UCSD-AML1 (cell line): ENCODE measurements at regions not wholly inside any gene's neighbourhood (a gene's known extent, or its start where the extent isn't known, plus 50 kb on each side); places are given as distances from the start of the nearest gene placed in this dataset.
"Not testable (repeated sequence)": the region's sequence is repeated elsewhere in the genome, so short reads cannot be mapped to it uniquely, and the experiment has no call there.

Experiments
- DNase-seq: peaks from one replicate; lab custom pipeline; 2025; ENCODE audit not compliant: unreplicated experiment; lab: John Stamatoyannopoulos, UW

DNA sequence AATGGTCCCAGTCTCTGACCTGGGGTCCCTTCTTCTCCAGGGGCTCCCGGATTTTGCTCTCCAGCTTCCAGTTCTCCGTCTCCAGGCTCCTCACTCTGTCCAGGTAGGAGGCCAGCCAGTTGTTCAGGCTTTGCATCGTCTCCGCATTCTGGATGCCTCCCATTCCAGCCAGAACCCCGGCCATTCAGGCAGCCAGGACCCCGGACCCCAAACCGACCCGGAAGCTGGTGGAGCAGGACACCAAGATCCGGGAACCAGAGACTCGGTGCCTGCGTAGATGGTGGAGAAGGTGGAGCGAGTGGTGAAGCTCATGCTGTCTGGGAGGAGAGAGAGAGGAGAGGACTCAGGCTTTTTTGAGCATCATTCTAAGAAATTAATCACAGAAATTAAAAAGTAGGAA, 572.4 kb upstream of the NCAM2 start:
- no peak for DNase-seq

DNA sequence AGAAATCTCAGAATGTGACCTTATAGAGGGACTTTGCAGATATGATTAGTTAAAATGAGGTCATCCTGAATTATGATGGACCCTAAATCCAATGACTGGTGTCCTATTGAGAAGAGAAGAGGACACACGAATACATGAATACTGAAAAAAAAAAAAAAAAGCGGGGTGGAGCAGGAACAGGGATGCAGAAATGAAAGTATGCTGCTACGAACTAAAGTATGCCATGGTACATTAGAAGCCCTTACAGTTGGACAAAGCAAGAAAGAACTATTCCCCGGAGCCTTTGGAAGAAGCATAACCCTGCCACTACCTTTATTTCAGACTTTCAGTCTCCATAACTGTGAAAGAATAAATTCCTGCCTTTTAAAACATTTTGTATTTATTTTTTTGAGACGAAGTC, 557.9 kb upstream of the NCAM2 start:
- DNase-seq, result no peak

DNA sequence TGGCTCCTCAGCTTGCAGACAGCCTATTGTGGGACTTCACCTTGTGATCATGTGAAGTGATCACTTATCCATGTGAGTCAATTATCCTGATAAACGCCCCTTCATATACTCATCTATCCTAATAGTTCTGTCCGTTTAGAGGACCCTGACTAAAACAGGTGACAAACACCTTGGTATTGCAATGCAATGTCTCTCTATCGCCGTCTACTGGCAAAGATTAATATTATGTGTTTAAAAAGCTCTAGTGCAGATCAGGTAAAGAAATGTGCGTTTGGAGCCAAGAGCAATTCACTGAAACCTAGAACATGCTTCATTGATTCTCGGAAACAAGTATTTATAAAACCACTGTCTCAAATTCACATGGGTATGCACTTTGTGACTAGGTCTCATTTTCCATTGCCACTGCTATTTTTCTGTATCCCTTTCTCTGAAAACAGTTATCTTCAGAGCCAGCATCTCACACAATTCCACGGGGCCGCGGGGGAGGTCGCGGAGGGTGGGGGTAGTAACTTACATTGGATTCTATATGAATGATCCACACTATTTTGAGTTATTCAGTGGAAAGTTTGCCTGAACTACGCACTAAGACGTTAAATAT, 554.6 kb upstream of the NCAM2 start:
- no peak for DNase-seq

DNA sequence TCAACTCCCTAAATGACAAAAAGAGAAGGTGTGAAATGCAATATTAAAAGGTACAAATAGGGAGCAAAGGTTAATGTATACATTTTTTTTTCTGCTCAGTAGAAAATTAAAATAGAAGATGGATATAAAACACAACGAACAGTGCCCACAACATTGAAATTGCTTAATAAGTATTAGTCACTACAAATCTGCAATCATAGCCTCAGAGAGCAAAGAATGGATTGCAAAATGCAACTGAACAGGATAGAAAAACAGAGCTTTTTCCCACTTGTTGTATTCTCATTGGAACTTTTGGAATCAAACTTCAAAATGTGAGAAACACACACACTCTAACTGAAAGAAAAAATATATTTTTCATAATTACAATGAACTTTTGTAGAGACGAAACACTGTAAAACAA, 552.2 kb upstream of the NCAM2 start:
- no peak for DNase-seq

DNA sequence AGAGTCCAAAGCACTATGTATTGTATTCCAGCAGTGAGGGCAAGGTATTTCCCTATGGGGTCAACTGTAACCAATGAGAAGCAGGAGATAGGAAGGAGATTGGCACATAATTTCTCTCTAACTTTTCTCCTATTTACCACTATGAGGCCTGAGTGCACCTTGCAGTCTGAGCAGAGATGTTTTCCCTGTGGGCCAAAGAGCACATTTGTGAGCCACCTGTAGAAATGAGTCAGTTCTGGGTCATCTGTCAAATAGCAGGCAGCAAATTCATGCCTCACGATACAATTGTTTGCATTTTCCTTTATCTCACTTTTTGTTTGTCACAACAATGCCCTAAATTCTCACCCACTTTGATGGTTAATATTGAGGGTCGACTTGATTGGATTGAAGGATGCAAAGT, 547.2 kb upstream of the NCAM2 start:
- DNase-seq, result no peak

DNA sequence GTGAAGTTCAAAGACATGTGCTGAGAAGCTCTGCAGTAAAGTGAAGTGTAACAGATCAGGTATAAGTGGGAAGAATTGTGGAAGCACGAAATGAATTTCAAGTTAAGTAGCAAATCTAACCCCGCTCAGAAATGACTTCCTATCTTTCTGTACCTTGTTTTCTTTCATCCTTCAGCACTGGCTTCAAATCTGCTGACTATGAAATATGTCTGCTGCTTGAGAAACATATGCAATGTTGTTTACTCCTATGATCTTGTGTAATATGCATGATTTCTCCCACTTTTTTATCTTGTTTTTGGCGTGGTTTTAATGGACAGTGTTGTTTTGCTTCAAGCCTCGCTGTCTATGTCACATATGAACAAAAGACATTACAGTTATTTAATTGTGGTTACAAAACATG, 545.3 kb upstream of the NCAM2 start:
- no peak for DNase-seq

DNA sequence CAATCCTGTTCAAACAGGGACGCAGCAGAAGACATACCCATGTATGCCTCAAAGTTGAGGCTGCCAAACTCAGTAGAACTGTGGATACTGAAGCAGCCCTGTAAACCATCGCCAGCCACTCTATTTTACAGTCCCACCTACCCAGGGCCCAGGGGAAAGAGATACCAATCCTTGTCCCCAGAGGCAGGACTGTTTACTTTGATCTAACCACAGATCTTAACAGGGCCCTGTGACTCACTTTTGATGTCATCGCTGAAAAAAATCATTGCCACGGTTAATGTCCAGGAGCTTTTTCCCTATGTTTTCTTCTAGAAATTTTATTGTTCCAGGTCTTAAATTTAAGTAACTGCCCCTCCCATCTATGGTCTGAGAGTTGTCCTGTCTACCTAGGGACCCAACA, 538.4 kb upstream of the NCAM2 start:
- no peak for DNase-seq

DNA sequence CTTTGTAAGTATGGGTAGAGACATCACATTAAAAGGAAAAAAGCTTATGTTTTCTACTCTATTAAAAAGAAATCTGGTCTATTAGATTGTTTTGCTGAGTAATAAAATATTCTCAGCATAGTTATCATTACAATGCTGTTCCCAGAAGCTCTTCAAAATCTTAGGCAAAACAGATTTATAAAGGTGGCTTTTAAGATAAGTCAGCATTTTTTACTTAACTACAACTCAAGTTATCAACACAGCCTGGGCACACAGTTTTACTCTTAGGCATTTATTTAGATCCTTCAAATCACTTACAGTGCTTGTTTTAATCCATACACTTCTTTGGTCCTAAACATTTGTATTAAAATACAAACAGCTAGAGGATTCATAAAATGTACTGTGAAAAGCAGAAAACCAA, 534.8 kb upstream of the NCAM2 start:
- no peak for DNase-seq

DNA sequence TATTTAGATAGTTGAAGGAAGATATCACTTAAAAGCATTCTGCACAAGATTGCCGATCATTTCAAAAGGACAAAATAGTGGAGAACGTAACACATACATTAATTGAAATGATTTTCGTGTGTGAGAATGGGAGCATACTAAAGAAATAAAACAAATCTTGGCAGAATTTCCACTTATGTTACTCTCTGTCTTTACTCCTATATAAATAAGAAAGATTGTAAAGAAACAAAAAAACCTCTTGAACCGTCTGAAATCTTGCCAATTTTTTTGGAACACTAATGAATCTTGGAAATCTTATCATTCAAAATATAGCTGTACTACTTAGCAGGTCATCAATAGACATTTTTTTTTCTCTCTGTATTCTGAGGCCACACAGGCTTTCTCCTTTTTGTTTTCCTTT, 528.8 kb upstream of the NCAM2 start:
- no peak for DNase-seq

DNA sequence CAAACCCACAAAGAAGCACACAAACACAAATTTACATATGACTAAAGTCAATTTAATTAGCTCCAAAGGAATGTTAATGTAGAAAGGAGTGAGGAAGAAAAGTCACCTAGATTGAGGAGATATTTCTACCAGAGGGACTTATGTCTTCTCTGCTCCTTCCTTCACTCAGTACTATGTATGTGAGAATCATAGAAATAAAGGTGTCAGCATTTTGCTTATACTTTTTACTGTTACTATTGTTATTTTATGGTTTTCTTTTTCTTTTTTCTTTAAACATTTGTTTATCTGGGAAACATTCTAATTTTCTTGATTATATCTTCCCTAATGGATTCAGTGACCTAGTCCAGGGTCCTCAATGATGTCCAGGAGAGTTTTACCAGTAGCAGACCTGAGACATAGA, 511.9 kb upstream of the NCAM2 start:
- DNase-seq, result no peak

DNA sequence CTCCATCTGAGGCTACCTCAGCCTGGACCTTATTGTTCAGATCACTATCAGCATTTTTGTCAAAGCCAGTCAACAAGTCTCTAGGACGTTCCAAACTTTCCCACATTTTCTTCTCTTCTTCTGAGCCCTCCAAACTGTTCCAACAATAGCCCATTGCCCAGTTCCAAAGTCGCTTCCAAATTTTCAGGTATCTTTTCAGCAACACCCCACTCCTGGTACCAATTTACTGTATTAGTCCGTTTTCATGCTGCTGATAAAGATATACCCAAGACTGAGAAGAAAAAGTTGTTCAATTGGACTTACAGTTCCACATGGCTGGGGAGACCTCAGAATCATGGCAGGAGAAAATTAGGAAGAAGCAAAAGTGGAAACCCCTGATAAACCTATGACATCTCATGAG, 495.3 kb upstream of the NCAM2 start:
- DNase-seq, result not testable (repeated sequence)

DNA sequence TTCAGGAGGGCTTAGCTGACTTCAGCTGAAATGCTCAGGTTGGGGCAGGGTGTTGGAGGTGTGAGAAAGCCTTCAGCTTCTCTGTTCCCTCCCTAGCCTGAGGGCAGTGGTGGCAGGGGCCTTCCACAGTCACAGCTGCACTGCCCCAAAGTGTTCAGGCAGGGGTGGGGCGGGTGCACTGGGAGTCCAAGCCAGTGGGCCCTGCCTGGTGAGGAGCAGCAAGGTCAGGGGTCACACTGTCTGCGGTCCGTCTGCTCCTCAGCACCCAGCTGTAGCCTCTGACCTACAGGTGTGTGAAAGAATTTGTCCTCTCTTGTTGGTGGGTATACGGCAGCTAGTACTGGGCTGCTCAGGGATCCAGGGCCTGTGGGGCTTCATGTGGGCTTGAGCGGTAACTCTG, 490.4 kb upstream of the NCAM2 start:
- no peak for DNase-seq

DNA sequence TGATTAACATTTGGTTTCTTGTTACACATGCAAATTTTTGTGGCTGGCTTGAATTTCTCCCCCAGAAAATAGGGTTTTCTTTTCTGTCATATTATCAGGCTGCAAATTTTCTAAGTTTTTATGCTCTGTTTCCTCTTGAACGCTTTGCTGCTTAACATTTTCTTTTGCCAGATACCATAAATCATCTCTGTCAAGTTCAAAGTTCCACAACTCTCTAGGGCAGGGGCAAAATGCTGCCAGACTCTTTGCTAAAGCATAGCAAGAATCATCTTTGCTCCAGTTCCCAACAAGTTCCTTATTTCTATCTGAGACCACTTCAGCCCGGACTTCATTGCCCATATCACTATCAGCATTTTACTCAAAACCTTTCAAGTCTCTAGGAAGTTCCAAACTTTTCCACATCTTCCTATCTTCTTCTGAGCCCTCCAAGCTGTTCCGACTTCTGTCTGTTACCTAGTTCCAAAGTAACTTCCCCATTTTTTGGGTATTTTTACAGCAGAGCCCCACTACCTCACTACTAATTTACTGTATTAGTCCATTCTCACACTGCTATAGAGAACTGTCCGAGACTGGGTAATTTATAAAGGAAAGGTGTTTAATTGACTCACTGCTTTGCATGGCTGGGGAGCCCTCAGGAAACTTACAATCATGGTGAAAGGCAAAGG, 486.9 kb upstream of the NCAM2 start:
- no peak for DNase-seq

DNA sequence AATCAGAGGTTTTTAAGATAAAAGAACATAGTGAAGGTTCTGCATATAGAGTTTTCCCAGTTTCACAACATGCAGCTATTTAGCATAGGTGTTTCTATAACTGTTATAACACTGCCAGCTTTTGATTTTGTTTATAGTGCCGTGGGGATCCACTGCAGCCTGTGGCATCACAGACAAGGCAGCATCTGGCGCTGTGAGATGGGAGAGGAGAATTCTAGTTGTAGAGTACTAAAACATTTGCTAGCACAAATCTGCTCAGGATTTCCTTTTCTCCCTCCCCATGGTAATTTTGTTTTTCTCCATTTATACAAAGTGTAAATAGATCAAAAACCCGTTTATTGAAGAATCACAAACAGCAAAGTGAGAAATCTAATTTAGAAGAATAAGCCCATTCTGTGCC, 482.8 kb upstream of the NCAM2 start:
- no peak for DNase-seq

DNA sequence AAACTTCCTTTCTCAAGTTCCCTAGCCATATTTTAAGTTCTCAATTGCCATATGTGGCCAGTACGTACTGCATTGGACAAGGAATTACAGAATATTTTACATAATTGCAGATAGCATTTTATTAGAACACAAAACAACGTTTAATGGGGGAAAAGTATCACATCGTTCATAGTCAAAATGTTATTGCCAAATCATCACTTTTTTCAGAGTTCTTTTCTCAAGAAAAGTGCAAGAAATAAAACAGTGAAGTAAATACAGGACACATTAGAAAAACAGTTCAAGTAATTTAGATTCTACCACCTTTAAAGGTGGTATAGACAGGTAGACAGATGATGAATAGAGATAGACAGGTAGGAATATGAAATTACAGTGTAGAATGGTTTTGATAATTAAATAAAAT, 479.1 kb upstream of the NCAM2 start:
- no peak for DNase-seq

DNA sequence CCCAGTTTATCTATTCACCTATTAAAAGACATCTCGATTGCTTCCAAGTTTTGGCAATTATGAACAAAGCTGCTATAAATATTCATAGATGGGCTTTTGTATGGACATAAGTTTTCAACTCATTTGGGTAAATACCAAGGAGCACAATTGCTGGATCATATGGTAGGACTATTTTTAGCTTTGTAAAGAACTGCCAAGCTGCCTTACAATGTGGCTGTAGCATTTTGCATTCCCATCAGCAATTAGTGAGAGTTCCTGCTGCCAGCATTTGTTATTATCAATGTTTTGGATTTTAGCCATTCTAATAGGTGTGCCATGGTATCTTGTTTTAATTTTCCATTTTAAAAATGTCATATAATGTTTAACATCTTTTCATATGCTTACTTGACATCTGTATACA, 475.6 kb upstream of the NCAM2 start:
- no peak for DNase-seq

DNA sequence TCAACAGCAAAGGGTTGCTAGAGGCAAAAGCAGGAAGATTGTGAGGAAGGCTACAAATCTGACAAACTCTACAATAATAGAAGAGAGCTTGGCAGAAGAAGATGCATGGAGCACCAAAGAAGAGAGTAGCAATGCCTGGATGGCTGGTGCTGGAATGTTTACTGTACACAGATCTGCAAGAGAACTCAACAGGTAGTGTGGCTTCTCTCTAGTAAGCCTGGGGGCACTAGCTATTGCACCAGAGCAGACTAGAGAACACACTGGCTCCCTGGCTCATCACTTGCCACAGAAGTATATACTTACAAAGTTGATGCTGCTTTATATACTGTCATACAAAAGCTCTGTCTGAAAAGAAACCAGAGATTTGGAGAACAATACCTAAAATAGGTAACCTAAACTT, 475.0 kb upstream of the NCAM2 start:
- no peak for DNase-seq

DNA sequence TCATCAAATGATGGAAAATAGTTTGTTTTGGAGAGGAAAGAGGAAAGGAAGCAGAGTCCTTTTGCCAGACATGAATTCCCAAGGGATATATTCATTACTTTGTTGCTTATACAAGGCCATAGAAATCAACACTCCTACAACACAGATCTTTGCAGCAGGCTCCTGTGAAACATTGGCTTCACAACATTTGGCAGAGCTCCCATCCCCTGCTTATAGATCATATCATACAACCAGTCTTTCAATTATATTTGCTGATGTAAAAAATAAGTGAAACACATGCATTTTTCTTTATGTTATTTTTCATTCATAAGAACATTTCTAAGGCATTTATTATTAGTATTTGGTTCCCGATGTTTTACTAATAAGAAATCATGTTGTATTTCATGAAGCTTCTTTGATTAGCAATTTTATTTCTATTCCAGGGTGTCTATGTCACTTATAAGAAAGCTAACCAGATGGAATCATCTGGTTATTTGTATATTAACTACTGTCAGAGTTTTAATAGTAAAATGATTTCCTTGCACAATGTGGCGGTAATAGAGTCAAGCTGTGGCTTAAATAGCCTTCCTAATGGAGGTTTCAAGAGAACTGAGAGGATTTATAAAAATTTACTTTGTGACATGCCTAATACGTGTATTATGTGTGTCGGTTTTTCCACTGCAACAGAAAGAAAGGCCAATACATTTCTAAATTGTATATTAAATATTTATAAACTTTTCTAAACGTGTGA, 470.3 kb upstream of the NCAM2 start:
- DNase-seq, result no peak

DNA sequence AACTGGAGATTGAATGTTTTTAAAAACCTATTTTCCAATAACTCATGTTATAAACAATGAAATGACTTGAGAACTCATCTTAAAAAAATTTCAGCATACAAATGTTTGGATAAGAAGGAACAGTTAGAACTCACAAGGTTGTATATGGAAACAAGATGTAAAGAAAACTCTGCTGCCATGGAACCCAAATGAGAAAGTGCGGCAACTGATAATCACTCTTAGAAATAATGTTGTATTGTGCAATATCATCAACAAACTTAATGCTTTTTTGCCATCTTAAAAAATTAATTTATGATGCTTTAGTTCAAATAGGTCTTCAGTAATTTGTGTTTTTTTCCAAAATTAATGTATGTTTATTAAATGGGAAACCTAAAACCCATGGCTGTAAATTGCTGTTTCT, 461.1 kb upstream of the NCAM2 start:
- DNase-seq, result no peak

DNA sequence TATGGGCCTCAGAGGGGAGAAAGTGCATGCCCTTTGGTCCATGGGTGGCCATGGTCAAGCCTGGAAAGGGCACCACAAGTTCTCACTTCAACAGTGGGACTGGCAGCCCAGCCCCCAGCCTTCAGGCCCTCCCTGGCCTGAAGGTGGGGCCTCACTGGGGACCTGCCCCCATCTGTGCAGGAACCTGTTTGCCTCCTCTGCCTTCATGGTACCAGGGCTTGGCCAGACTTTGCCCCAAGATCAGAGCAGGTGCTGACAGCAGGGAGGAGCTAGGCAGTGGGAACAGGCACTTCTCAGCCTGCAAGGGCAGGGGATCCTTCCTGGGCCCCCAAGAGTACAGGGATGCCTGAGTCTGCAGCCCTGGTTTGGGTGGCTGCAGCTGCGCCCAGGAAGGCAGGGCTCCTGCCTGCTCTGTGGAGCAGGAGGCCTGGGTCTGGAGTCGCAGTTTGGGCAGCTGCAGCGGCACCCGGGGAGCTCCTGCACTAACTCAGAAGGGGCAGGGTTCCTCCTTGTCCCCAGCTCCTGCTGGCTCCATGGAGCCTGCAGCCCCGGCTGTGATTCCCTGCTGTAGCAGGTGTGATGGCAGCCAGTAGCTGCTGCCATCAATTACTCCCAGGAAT, 460.1 kb upstream of the NCAM2 start:
- DNase-seq, result no peak

DNA sequence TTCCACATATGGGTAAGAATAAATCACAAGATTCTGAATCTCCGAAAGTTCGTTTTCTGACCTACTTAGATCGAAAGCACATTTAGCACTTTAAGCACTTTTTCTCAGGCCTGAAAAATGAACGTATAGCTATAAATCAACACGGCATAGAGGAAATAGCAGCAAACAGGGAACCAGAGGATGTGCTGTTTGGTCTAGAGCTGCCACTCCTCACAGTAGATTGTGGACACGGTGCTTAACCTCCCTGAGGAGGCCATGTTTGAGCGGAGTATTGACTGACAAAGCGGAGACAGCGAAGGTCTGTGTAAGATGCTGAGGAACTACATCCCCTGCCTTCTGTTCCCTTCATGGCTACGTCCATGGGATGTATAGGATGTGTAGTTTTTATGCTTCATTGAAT, 452.8 kb upstream of the NCAM2 start:
- DNase-seq, result no peak

DNA sequence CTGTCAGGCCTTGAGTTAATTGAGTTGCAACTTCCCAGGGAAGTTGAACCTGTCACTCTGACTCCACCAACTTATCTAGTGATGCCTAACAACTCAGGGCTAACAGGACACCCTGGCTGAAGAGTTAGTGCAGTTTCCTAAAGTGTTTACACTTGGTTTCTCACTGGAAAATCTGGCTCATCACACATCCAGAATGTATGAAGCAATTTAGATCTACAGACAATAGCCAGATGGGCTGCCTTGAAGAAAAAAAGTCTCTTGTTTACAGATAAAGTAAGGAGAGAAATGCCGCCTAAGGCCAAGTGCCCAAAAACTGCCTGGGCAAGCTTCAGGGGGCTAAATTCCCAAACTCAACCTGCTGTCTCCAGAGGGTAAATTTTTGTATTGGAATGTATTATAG, 446.3 kb upstream of the NCAM2 start:
- DNase-seq, result no peak
